ENCODE measurements at regions not wholly inside any gene's neighbourhood (a gene's known extent, or its start where the extent isn't known, plus 50 kb on each side); places are given as distances from the start of the nearest gene placed in this dataset.

GRCh38 chr6:150711584-150712504, 112.2 kb downstream of the PLEKHG1 start:
- Histone ChIP-seq H3K9me3 (replicated peaks; ENCODE audit: control insufficient read depth, low read depth, low read length) (no peaks in the 10 kb centered on the region), H3K4me1 (ENCODE audit: control insufficient read depth, insufficient read depth, low read length) (peaks cover 6% of the 10 kb centered on the region), H3K27me3 (ENCODE audit: control insufficient read depth, insufficient read depth, low read length) (no peaks in the 10 kb centered on the region), H3K27ac (ENCODE audit: low read length) (no peak overlapping the region), H3K36me3 (ENCODE audit: control insufficient read depth, insufficient read depth, low read length) (no peaks in the 10 kb centered on the region), H3K4me3 (ENCODE audit: low read length) (no peak overlapping the region)
- no peak for DNase-seq
- WGBS (ENCODE audit: insufficient coverage), result 62% methylated on average over 3 of the region's 8 CpGs

- Histone ChIP-seq H3K36me3 (ENCODE audit: control insufficient read depth, insufficient read depth, low read length) (no peaks in the 10 kb centered on the region), H3K27ac (ENCODE audit: low read length) (no peak overlapping the region), H3K4me1 (ENCODE audit: control insufficient read depth, insufficient read depth, low read length) (peaks cover 7% of the 10 kb centered on the region), H3K4me3 (ENCODE audit: low read length) (no peak overlapping the region), H3K27me3 (ENCODE audit: control insufficient read depth, insufficient read depth, low read length) (no peaks in the 10 kb centered on the region), H3K9me3 (replicated peaks; ENCODE audit: control insufficient read depth, low read depth, low read length) (no peaks in the 10 kb centered on the region)
- DNase-seq, result no peak
- 86% methylated on average over 1 of the region's 7 CpGs for WGBS (ENCODE audit: insufficient coverage)
Measured at GRCh38 chr6:150712505-150713252, 113.0 kb downstream of the PLEKHG1 start.

DNA sequence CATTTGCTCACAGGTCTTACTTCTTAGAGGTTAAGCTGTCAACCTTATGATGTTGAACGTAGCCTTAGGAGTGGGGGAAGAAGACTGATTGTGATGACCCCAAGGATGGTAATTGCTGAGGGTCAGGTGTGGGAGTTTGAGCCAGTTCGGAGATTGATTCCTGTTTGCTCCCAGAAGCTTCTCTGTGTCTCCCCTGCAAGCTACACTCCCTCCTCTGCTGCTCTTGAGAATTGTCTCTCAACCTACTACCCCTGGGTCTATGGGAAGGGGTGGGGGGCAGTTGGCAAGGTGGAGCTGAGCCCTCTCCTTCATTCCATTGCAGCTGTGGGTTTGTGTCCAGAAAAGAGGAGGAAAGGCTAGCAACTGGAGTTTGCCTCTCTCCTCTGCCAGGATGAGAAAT, 113.8 kb downstream of the PLEKHG1 start:
- no peaks in the 10 kb centered on the region for H3K9me3 ChIP-seq (replicated peaks; ENCODE audit: control insufficient read depth, low read depth, low read length)
- DNase-seq, result no peak
- no peak overlapping the region for H3K27ac ChIP-seq (ENCODE audit: low read length)
- peaks cover 5% of the 10 kb centered on the region for H3K4me1 ChIP-seq (ENCODE audit: control insufficient read depth, insufficient read depth, low read length)
- H3K27me3 ChIP-seq (ENCODE audit: control insufficient read depth, insufficient read depth, low read length), result no peaks in the 10 kb centered on the region
- H3K4me3 ChIP-seq (ENCODE audit: low read length), result no peak overlapping the region
- 60% methylated on average over 1 of the region's 2 CpGs for WGBS (ENCODE audit: insufficient coverage)
- H3K36me3 ChIP-seq (ENCODE audit: control insufficient read depth, insufficient read depth, low read length), result no peaks in the 10 kb centered on the region

GRCh38 chr6:150713931-150714330, 114.2 kb downstream of the PLEKHG1 start:
- Histone ChIP-seq H3K36me3 (ENCODE audit: control insufficient read depth, insufficient read depth, low read length) (no peaks in the 10 kb centered on the region), H3K27ac (ENCODE audit: low read length) (no peak overlapping the region), H3K9me3 (replicated peaks; ENCODE audit: control insufficient read depth, low read depth, low read length) (no peaks in the 10 kb centered on the region), H3K4me3 (ENCODE audit: low read length) (no peak overlapping the region), H3K4me1 (ENCODE audit: control insufficient read depth, insufficient read depth, low read length) (peaks cover 5% of the 10 kb centered on the region), H3K27me3 (ENCODE audit: control insufficient read depth, insufficient read depth, low read length) (no peaks in the 10 kb centered on the region)
- no peak for DNase-seq
- no CpG with 5 or more reads among the region's 3 CpGs for WGBS (ENCODE audit: insufficient coverage)

DNA sequence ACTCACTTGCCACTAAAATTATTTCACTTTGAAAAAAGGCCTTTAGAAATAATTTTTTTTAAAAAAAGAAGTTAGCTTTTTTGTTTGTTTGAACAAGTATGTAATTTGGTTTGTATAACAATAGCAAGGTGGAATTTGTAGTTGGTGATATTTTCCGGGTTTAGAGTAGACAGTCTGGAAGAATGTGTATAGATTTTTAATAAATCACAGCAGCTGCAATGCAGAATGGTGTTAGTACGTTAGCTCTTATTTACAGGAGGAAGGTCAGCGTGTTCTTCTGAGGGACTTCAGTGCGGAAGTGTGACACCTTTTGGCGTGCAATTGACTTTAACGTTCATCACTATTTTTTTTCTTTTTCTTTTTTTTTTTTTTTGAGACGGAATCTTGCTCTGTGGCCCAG, 115.4 kb downstream of the PLEKHG1 start:
- WGBS (ENCODE audit: insufficient coverage), result 96% methylated on average over 4 of the region's 7 CpGs
- DNase-seq, result no peak
- no peak overlapping the region for H3K4me3 ChIP-seq (ENCODE audit: low read length)
- H3K27ac ChIP-seq (ENCODE audit: low read length), result no peak overlapping the region
- peaks cover 9% of the 10 kb centered on the region for H3K4me1 ChIP-seq (ENCODE audit: control insufficient read depth, insufficient read depth, low read length)
- H3K36me3 ChIP-seq (ENCODE audit: control insufficient read depth, insufficient read depth, low read length), result no peaks in the 10 kb centered on the region
- no peaks in the 10 kb centered on the region for H3K27me3 ChIP-seq (ENCODE audit: control insufficient read depth, insufficient read depth, low read length)
- no peaks in the 10 kb centered on the region for H3K9me3 ChIP-seq (replicated peaks; ENCODE audit: control insufficient read depth, low read depth, low read length)

GRCh38 chr6:150717419-150717818, 117.7 kb downstream of the PLEKHG1 start:
- Histone ChIP-seq H3K9me3 (replicated peaks; ENCODE audit: control insufficient read depth, low read depth, low read length) (no peaks in the 10 kb centered on the region), H3K4me3 (ENCODE audit: low read length) (no peak overlapping the region), H3K36me3 (ENCODE audit: control insufficient read depth, insufficient read depth, low read length) (no peaks in the 10 kb centered on the region), H3K4me1 (ENCODE audit: control insufficient read depth, insufficient read depth, low read length) (peaks cover 13% of the 10 kb centered on the region), H3K27ac (ENCODE audit: low read length) (no peak overlapping the region), H3K27me3 (ENCODE audit: control insufficient read depth, insufficient read depth, low read length) (no peaks in the 10 kb centered on the region)
- DNase-seq, result peak; percentile 53
- 74% methylated on average over 5 of the region's 8 CpGs for WGBS (ENCODE audit: insufficient coverage)

DNA sequence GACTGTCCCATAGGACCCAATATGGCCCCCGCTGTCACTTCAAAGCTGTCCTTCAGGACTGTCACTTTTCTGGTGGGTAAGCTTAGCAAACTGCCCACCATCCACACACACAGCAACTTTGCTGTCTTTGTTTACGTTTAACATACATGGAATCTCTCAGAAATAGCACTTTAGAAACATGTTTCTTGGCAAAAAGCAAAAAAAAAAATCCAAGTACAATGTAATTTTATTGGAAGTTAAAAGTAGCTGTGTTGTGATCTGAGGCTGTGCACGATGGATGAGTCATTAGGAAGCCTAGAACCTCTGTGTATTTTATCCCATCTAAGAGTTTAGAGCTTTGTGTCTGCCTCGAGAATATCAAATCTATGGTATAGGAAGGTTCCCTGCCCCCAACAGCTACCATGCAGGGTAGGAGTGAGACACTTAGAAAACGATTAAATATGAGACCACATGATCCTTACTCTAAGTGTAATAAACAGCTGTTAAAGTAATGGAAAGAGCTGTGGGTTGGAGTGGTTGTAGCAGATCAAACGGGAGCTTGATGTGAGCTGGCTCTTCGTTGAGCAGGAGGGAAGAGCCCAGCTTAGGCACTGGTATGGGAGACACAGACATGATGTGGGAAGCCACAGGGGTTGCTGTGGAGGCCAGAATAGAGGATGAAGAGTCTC, 119.5 kb downstream of the PLEKHG1 start:
- Histone ChIP-seq H3K4me1 (ENCODE audit: control insufficient read depth, insufficient read depth, low read length) (peaks cover 13% of the 10 kb centered on the region), H3K4me3 (ENCODE audit: low read length) (no peak overlapping the region), H3K27me3 (ENCODE audit: control insufficient read depth, insufficient read depth, low read length) (no peaks in the 10 kb centered on the region), H3K27ac (ENCODE audit: low read length) (peak overlapping the region; percentile 45), H3K36me3 (ENCODE audit: control insufficient read depth, insufficient read depth, low read length) (no peaks in the 10 kb centered on the region), H3K9me3 (replicated peaks; ENCODE audit: control insufficient read depth, low read depth, low read length) (no peaks in the 10 kb centered on the region)
- WGBS (ENCODE audit: insufficient coverage), result 56% methylated on average over 3 of the region's 7 CpGs
- no peak for DNase-seq

DNA sequence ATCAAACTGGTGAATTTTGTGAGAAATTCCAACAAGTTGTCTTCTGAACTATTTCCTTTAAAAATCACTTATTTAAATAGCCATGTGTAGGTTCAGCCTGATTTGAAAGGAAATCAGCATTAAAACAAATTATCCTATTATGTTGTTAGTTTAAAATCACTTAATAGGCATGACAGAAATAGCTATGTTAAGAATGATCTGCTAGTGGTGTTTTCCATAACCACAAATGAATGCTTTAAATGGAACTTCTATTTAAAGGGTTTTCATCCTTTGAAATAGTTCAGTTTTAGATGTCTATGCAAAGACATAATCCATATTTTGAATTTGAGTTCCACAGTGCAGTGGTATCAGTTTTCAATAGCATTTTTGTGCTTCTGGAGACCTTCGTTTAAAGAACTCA, 120.1 kb downstream of the PLEKHG1 start:
- no peak overlapping the region for H3K4me3 ChIP-seq (ENCODE audit: low read length)
- H3K9me3 ChIP-seq (replicated peaks; ENCODE audit: control insufficient read depth, low read depth, low read length), result no peaks in the 10 kb centered on the region
- H3K36me3 ChIP-seq (ENCODE audit: control insufficient read depth, insufficient read depth, low read length), result no peaks in the 10 kb centered on the region
- no CpG with 5 or more reads among the region's 1 CpG for WGBS (ENCODE audit: insufficient coverage)
- peak overlapping the region; percentile 45 for H3K27ac ChIP-seq (ENCODE audit: low read length)
- peaks cover 13% of the 10 kb centered on the region for H3K4me1 ChIP-seq (ENCODE audit: control insufficient read depth, insufficient read depth, low read length)
- DNase-seq, result no peak
- H3K27me3 ChIP-seq (ENCODE audit: control insufficient read depth, insufficient read depth, low read length), result no peaks in the 10 kb centered on the region

DNA sequence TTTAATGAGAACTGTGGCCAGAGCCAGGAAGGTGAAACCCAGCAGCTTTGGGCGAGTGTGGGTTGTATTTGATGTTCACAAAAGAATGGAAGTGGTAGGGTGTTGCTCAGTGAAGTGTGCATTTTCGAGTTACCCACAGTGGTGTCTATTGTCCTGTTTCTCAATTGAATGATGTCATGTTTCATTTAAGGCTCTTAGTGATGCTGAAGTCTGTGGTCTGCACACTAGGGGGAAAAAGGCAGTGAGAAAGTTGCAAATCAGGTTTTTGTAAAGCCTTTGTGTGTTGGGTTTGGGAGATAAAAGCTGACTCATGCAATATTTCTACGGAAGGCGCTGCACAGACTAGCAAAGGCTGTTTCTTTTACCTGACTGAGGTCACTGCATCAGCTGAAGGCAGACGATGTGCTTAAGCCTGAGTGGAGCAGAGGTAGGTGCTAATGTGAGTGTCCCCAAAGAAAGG, 121.1 kb downstream of the PLEKHG1 start:
- H3K27me3 ChIP-seq (ENCODE audit: control insufficient read depth, insufficient read depth, low read length), result no peaks in the 10 kb centered on the region
- WGBS (ENCODE audit: insufficient coverage), result 19% methylated on average over 5 of the region's 5 CpGs
- H3K4me3 ChIP-seq (ENCODE audit: low read length), result no peak overlapping the region
- H3K9me3 ChIP-seq (replicated peaks; ENCODE audit: control insufficient read depth, low read depth, low read length), result no peaks in the 10 kb centered on the region
- H3K27ac ChIP-seq (ENCODE audit: low read length), result peak overlapping the region; percentile 83
- no peaks in the 10 kb centered on the region for H3K36me3 ChIP-seq (ENCODE audit: control insufficient read depth, insufficient read depth, low read length)
- DNase-seq, result peak; percentile 65
- peaks cover 13% of the 10 kb centered on the region for H3K4me1 ChIP-seq (ENCODE audit: control insufficient read depth, insufficient read depth, low read length)

Measured in muscle of leg (tissue), 3 donors.